HepG2 (cell line): ENCODE measurements at regions not wholly inside any gene's neighbourhood (a gene's known extent, or its start where the extent isn't known, plus 50 kb on each side); places are given as distances from the start of the nearest gene placed in this dataset.

Source experiments
- ATAC-seq: fragments of 200-7000 bp; cut with Tn5 transposase; 3 replicates; pipeline ENCODE4 v1.9.1; 2020; ENCODE audit warnings: mild to moderate bottlenecking, moderate library complexity
- BruUV-seq: library from RNA; stranded (reverse); fragments of 400-500 nt; replicated peaks from 2 replicates; lab custom pipeline; 2021; lab: Mats Ljungman, UMichigan
- CTCF ChIA-PET: fragments of 300-600 bp; formaldehyde crosslinking; extraction: SDS; loops from one replicate; lab custom pipeline; 2021; ENCODE audit warnings: low total read pairs, inconsistent platforms, low intra/inter-chr PET ratio; lab: Yijun Ruan, JAX
- POLR2A ChIA-PET: fragments of 350-600 bp; sonication (Branson Sonifier 250); formaldehyde crosslinking; loops from one replicate; lab custom pipeline; 2020; ENCODE audit warnings: antibody characterized with exemption, inconsistent platforms; lab: Yijun Ruan, JAX
- DNase-seq: peaks from one replicate; pipeline ENCODE4 v3.0.0-alpha.2; 2015; ENCODE audit warnings: low spot score
- FAIRE-seq: peaks from 3 replicates; lab custom pipeline; 2011; peaks lifted over from hg19 to GRCh38; lab: Jason Lieb, UNC
- H2AFZ ChIP-seq: one replicate; pipeline ENCODE4 v1.6.1; 2011; ENCODE audit warnings: low read length, inconsistent platforms
- H3K27ac ChIP-seq: fragments of 300-600 bp; 3 replicates; pipeline ENCODE4 v1.8.0; 2011; ENCODE audit warnings: mixed run types, mild to moderate bottlenecking, mixed read lengths, low read length, inconsistent platforms; ENCODE audit not compliant: insufficient read depth; ENCODE audit errors: extremely low read length
- H3K27me3 ChIP-seq, 2 experiments: fragments of 200-600 bp in 1 of 2; 2 replicates in 1 of 2; 3 replicates in 1 of 2; pipeline versions ENCODE4 v1.6.0 to v1.8.0; 2011; ENCODE audit warnings: low read length in 2 of 2, mild to moderate bottlenecking in 2 of 2, moderate library complexity in 2 of 2, inconsistent platforms in 1 of 2; ENCODE audit not compliant: insufficient read depth in 2 of 2, control insufficient read depth in 1 of 2
- H3K36me3 ChIP-seq, 2 experiments: fragments of 200-600 bp in 1 of 2; replicated peaks in 1 of 2; 2 replicates in 1 of 2; 3 replicates in 1 of 2; pipeline versions ENCODE4 v1.5.1 to v1.8.0; 2011; ENCODE audit warnings: low read length in 2 of 2, inconsistent platforms in 1 of 2; ENCODE audit not compliant: insufficient read depth in 2 of 2, control insufficient read depth in 1 of 2
- H3K4me1 ChIP-seq: 2 replicates; pipeline ENCODE4 v1.5.1; 2012; ENCODE audit warnings: low read length, inconsistent platforms; ENCODE audit not compliant: insufficient read depth
- H3K4me2 ChIP-seq: 2 replicates; pipeline ENCODE4 v1.6.0; 2011; ENCODE audit warnings: low read depth, low read length, inconsistent platforms
- H3K4me3 ChIP-seq, 3 experiments: fragments of 200-600 bp in 1 of 3; sonication (generic), shearing (Covaris generic) in 1 of 3; replicated peaks in 1 of 3; 2 replicates each; pipeline ENCODE4 v1.5.1; 2011 to 2016; ENCODE audit warnings: low read length in 3 of 3, inconsistent platforms in 2 of 3, low read depth in 2 of 3, mild to moderate bottlenecking in 2 of 3, control low read depth in 1 of 3, mixed read lengths in 1 of 3; ENCODE audit not compliant: insufficient read depth in 1 of 3
- H3K79me2 ChIP-seq: one replicate; pipeline ENCODE4 v1.6.1; 2011; ENCODE audit warnings: low read length, inconsistent platforms; ENCODE audit not compliant: insufficient read depth
- H3K9ac ChIP-seq: 2 replicates; pipeline ENCODE4 v1.6.0; 2011; ENCODE audit warnings: mild to moderate bottlenecking, low read depth, low read length, inconsistent platforms; ENCODE audit not compliant: insufficient read depth
- H3K9me3 ChIP-seq: 2 replicates; pipeline ENCODE4 v1.5.1; 2012; ENCODE audit warnings: mild to moderate bottlenecking, low read length
- H4K20me1 ChIP-seq: 2 replicates; pipeline ENCODE4 v1.6.0; 2011; ENCODE audit warnings: inconsistent platforms, mild to moderate bottlenecking, low read length, moderate library complexity; ENCODE audit not compliant: insufficient read depth
- ATF1 ChIP-seq: IDR thresholded peaks from 2 replicates; pipeline ENCODE4 v1.6.1; 2016; ENCODE audit warnings: mild to moderate bottlenecking, control low read depth
- CBX1 ChIP-seq: IDR thresholded peaks from one replicate; pipeline ENCODE4 v1.6.1; 2016; ENCODE audit warnings: antibody characterized with exemption, low read depth
- CBX5 ChIP-seq: sonication (generic); formaldehyde crosslinking; IDR thresholded peaks from 2 replicates; pipeline ENCODE4 v1.4.0; 2020; ENCODE audit warnings: missing genetic modification reagents, borderline replicate concordance
- FOXK2 ChIP-seq: fragments of 450-650 bp; IDR thresholded peaks from 2 replicates; pipeline ENCODE4 v1.6.1; 2016
- HMGXB3 ChIP-seq: sonication (generic); formaldehyde crosslinking; IDR thresholded peaks from 2 replicates; pipeline ENCODE4 v1.4.0; 2020; ENCODE audit warnings: missing genetic modification reagents, borderline replicate concordance
- PRMT3 ChIP-seq: sonication (generic); formaldehyde crosslinking; IDR thresholded peaks from 2 replicates; pipeline ENCODE4 v1.8.1; 2022; ENCODE audit warnings: low read depth, mild to moderate bottlenecking, moderate library complexity, missing genetic modification reagents, borderline replicate concordance
- SNRNP70 ChIP-seq: fragments of 200-400 bp; formaldehyde crosslinking; IDR thresholded peaks from 2 replicates; pipeline ENCODE4 v1.6.1; 2017; ENCODE audit warnings: mild to moderate bottlenecking, low read depth, low read length, moderate library complexity
- ZBTB38 ChIP-seq: sonication (generic); formaldehyde crosslinking; IDR thresholded peaks from 2 replicates; pipeline ENCODE4 v1.5.1; 2020; ENCODE audit warnings: mild to moderate bottlenecking, missing genetic modification reagents
- ZNF598 ChIP-seq: sonication (generic); formaldehyde crosslinking; IDR thresholded peaks from 2 replicates; pipeline ENCODE4 v1.5.1; 2020; ENCODE audit warnings: mild to moderate bottlenecking, missing genetic modification reagents, borderline replicate concordance
- ZNF776 ChIP-seq: sonication (generic); formaldehyde crosslinking; IDR thresholded peaks from 2 replicates; pipeline ENCODE4 v1.4.0; 2020; ENCODE audit warnings: mild to moderate bottlenecking, missing genetic modification reagents
- ZSCAN5A ChIP-seq: sonication (generic); formaldehyde crosslinking; IDR thresholded peaks from 2 replicates; pipeline ENCODE4 v1.8.0; 2022; ENCODE audit warnings: mild to moderate bottlenecking, missing genetic modification reagents, borderline replicate concordance
- WGBS: methylation state at CpG from one replicate; pipeline ENCODE4 v1.1.6; 2017; ENCODE audit warnings: low lambda C conversion rate; 5-methylcytosine and 5-hydroxymethylcytosine counted together
- in situ Hi-C: cut with HindIII; loops from 2 replicates; pipeline ENCODE4 v1.10.0; 2017; ENCODE audit warnings: low pct_unique_long_range_greater_than_20kb; ENCODE audit not compliant: extremely low pct_ligation_motif_present
- intact Hi-C: fragments of 100-400 bp; cut with micrococcal nuclease; formaldehyde crosslinking; loops from one replicate; pipeline ENCODE4 v1.10.0; 2022; ENCODE audit not compliant: unreplicated experiment
- TF ChIP-seq, protein P1 (sequence below): sonication (generic); formaldehyde crosslinking; IDR thresholded peaks from 2 replicates; pipeline ENCODE4 v1.4.0; 2020; ENCODE audit warnings: mild to moderate bottlenecking, missing genetic modification reagents

- 10% methylated on average over 4 of the region's 4 CpGs for WGBS
- BruUV-seq = no TSS peak
- no peaks in the 10 kb centered on the region for H3K79me2 ChIP-seq
- H3K4me1 ChIP-seq = no peaks in the 10 kb centered on the region
- H3K4me2 ChIP-seq = no peak overlapping the region
- no peak overlapping the region for H2AFZ ChIP-seq
- H3K9me3 ChIP-seq = no peaks in the 10 kb centered on the region
- H3K4me3 ChIP-seq = no peak overlapping the region
- H4K20me1 ChIP-seq = no peaks in the 10 kb centered on the region
- H3K27ac ChIP-seq = no peak overlapping the region
- H3K9ac ChIP-seq = no peak overlapping the region
- H3K27me3 ChIP-seq = no peaks in the 10 kb centered on the region; a peak in 1 of 5 replicates
- intact Hi-C loops = no loop called here
- CTCF ChIA-PET = no interaction called here
- DNase-seq = no peak
- in situ Hi-C loops = no loop called here
- POLR2A ChIA-PET = no interaction called here
- no peak for FAIRE-seq
- no peak for ATAC-seq
- no peaks in the 10 kb centered on the region for H3K36me3 ChIP-seq
- no peak for TF ChIP-seq ZSCAN5A (CRISPR knock-in tag)
- TF ChIP-seq CBX5 (CRISPR knock-in tag) = no peak
- TF ChIP-seq, protein P1, sequence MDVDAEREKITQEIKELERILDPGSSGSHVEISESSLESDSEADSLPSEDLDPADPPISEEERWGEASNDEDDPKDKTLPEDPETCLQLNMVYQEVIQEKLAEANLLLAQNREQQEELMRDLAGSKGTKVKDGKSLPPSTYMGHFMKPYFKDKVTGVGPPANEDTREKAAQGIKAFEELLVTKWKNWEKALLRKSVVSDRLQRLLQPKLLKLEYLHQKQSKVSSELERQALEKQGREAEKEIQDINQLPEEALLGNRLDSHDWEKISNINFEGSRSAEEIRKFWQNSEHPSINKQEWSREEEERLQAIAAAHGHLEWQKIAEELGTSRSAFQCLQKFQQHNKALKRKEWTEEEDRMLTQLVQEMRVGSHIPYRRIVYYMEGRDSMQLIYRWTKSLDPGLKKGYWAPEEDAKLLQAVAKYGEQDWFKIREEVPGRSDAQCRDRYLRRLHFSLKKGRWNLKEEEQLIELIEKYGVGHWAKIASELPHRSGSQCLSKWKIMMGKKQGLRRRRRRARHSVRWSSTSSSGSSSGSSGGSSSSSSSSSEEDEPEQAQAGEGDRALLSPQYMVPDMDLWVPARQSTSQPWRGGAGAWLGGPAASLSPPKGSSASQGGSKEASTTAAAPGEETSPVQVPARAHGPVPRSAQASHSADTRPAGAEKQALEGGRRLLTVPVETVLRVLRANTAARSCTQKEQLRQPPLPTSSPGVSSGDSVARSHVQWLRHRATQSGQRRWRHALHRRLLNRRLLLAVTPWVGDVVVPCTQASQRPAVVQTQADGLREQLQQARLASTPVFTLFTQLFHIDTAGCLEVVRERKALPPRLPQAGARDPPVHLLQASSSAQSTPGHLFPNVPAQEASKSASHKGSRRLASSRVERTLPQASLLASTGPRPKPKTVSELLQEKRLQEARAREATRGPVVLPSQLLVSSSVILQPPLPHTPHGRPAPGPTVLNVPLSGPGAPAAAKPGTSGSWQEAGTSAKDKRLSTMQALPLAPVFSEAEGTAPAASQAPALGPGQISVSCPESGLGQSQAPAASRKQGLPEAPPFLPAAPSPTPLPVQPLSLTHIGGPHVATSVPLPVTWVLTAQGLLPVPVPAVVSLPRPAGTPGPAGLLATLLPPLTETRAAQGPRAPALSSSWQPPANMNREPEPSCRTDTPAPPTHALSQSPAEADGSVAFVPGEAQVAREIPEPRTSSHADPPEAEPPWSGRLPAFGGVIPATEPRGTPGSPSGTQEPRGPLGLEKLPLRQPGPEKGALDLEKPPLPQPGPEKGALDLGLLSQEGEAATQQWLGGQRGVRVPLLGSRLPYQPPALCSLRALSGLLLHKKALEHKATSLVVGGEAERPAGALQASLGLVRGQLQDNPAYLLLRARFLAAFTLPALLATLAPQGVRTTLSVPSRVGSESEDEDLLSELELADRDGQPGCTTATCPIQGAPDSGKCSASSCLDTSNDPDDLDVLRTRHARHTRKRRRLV (CRISPR knock-in tag) = no peak
- TF ChIP-seq FOXK2 = no peak
- TF ChIP-seq ZNF598 (CRISPR knock-in tag) = no peak
- TF ChIP-seq PRMT3 (CRISPR knock-in tag) = no peak
- no peak for TF ChIP-seq SNRNP70
- TF ChIP-seq ZBTB38 (CRISPR knock-in tag) = no peak
- no peak for TF ChIP-seq HMGXB3 (CRISPR knock-in tag)
- no peak for TF ChIP-seq ZNF776 (CRISPR knock-in tag)
- TF ChIP-seq ATF1 (CRISPR knock-in tag) = no peak
- TF ChIP-seq CBX1 = no peak
Measured at GRCh38 chr4:81606801-81607501, 135.2 kb upstream of the RASGEF1B start.
